ENCODE measurements at regions not wholly inside any gene's neighbourhood (a gene's known extent, or its start where the extent isn't known, plus 50 kb on each side); places are given as distances from the start of the nearest gene placed in this dataset.
"Not testable (repeated sequence)": the region's sequence is repeated elsewhere in the genome, so short reads cannot be mapped to it uniquely, and the experiment has no call there.

DNA sequence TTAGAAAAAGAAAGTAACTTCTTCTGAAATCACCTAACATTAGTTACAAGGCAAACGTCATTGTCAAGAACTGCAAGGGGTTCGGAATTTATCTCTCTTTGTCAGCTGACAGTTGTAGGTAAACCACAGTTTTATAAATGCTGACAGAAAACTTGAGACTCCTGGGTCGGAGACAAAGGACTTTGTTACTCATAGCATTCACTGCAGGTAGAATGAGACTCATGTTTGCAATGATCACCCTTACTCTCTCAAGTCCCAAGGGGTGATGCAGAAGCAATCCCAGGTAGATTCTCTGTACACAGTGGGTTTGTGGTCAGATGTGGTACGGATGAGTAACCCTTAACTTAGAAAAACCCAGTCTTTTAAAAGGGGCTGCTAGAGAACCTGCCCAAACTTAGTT lies 757.8 kb downstream of the TRIB2 start:
- DNase-seq: no peak

DNA sequence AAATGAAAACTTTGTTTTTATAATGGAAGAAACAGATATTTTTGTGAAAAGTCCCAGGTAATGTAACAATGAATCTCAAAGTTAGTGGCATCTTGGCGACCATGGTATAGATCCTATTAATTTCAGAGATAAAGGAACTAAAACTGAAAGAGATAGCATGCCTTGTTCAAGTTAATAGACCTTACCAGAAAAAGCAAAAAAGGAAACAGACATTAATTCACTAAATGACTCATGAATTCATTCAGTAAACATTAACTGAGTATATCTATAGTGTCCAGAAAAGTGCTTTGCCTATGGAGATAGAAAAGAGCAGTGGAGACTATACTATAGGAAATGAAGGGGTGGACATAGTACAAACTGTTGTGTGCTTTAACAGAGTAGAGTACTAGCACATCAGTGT lies 763.3 kb downstream of the TRIB2 start:
- no peak for DNase-seq

DNA sequence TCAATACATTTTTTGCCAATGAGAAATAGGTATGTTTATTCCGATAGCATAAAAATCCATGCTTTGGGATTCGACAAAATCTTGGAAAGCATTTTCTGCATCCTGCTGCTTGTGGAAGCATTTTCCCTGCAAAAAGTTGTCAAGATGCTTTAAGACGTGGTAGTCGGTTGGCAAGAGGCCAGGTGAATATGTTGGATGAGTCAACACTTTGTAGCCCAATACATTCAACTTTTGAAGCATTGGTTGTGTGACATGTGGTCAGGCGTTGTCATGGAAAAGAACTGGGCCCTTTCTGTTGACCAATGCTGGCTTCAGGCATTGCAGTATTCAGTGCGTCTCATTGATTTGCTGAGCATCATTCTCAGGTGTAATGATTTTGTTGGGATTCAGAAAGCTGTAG lies 764.5 kb downstream of the TRIB2 start:
- DNase-seq: no peak

DNA sequence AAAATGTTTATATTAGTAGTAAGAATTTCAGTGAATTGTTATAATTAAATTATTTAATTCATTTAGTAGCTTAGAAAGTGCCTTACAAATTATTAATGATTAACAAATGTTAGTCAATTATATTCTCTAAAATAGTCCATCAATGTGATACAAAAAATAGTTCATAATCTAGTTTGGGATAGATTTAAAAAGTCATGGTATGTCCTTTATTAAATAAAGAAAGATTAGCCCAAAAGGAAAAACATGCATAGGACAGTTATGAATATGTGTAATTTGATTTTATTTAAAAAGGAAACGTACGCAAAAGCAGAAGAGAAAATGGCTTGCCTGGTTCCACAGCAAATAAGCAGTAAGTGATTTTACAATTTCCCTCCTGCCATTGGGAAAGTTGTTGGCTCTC lies 768.5 kb downstream of the TRIB2 start:
- DNase-seq: no peak

DNA sequence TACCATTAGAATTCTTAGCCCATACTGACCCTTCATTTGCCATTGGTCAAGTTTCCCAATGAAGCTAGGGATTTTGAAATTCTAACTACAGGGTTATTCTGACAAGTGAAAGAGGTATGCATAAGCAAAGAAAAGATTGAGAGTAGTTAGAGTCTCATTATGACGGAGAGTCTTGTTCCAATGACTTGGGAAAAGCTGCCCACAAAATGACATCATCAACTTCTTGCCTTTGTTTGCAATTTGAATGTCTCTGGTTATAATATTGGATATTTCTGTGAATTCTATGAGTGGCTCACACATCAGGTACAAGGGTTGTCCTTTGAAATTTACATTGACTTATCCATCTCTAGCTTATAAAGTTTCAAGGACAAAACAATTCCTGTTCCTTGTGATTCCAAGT lies 772.2 kb downstream of the TRIB2 start:
- no peak for DNase-seq

DNA sequence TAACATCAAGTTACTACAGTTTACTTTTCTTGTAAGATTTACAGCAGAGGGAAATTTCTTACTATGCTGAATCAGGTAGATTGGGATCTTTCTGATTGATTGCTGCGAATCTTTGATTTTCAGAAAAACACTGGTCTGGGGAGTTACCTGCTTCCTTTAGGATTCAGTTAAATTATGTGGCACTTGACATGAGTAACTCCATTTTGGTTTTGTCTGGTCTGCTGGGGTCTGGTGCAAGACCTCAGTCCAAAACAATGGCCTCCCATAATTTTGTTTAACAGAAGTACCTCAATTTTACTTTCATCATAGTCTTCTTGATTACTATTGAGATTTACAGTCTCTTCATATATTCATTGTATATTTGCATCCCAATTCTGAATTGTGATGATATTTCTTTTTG lies 775.5 kb downstream of the TRIB2 start:
- DNase-seq: no peak

DNA sequence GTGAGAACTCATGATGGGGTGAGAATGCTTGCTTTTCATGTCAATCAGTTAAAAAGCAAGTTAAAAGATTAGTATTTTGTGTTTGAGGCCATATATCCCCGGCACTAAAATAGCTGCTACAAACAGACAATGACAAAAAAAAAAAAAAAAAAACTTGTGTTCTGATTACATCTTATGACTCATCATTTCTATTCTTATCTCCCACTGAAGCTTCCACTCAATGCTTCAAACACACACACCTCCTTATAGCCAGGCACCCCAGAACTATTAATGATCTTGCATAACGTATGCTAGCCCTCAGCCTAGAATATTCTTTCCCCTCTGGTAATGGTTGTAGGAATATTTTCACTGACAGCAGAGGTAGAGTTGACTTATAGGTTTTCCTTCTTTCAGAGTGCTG lies 778.3 kb downstream of the TRIB2 start:
- no peak for DNase-seq

DNA sequence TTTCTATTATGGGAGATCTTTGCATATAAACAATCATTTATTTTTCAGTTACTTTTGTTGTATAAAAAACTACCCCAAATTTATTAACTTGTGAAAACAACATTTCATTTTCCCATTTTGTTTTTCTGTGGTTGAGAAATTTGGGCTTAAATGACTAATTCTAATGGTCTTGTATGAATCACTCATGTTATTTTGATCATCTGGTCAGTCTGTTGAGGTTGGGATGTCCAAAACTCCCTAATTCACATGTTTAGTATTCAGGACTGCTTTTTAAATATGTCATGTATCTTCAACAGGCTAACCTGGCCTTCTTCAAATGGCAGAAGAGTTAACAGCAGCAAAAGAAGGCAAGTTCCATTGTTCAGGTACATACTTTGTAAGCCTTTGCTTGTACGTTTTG lies 788.1 kb downstream of the TRIB2 start:
- DNase-seq: no peak

DNA sequence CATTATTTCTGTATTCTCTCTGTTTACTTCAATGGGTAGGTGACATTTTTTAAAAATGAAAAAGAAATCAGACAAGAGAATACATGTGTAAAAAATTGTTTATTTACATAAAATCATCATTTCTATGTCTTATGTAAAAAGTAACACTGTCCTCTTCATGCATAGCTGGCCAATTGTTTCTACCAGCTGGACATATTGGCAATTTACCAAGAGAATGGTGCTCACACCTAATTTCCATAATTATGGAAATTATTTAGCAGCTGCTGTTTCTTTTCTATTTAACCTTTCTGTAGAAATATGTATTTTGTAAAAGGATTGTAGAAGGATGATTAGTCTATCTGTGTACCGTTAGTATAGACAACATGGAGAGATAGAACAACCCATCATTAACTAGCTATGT lies 791.9 kb downstream of the TRIB2 start:
- no peak for DNase-seq

DNA sequence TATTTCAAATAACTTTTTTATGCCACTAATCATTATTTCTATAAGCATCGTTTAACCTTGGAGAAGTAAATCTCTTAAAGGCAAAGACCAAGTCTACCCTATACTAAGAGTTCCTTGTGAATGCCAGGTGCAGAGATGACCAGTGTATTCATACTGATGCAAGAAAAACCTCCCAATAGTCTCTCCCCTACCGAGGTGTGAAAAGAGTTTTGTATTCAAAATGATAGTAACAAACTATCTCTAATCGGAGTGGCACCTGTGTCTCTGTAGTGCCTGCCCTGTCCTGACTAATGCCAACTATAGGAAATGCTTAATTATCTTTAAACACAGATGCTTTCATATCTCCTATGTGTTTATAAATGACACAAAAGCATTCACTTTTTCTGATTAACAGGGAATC lies 798.5 kb downstream of the TRIB2 start:
- DNase-seq: no peak

DNA sequence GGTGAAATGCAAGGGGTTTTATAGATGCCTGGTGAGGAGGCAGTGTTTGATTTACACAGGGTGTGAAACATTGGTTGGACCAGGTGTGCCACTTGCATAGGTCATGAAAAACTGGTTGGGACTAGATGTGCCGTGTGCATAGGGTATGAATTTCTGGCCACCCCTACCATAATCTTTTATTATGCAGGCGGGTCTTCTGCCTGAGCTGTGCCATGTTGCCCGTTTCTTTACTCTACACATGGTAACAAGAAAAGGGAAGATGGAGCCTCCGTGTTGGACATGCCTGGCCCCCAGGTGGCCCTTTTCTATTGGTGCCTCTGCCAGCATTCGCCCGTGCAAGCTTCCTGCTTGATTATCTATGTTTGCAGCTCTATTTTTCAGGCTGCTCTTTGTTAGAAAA lies 805.4 kb downstream of the TRIB2 start:
- DNase-seq: no peak

DNA sequence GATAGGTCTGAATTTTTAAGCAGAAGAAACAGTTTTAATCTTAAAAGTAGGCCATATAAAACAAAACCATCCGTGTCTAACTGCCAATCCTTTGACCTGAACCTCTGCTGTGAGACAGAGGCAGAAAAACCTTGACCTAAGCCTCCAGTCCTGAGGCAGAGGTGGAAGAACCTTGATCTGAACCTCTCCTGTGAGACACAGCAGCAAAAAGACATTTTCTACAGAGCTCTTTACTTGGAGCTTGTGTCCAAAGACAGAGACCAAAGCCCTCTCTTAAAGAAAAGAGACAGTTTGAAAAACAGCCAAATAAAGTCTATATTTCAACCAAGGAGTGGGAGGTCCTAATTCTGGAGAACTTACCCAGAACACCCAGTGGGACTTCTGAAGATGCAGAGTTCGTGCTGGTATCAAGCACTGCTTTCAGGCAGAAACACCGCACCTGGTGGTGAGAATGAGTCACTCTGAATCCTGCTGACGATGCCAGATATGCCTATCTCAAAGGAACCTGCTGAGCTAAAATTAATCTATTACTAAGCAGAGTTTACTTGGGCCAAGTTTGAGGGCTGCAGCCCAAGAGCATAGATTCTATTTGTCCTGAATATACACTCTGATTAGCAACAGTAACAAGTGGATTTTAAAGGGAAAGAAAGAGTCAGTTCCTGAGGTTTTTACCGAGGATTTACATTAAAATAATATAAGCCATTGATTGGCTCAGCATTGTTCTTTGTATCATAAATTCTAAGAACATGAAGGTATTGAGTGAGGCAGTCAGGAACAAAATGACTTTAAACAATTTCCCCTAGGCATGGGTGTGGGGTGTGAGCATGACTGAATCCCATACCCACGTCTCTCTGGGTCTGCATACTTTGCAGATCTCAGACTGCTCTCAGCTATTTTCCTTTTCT lies 806.4 kb downstream of the TRIB2 start:
- DNase-seq: no peak

DNA sequence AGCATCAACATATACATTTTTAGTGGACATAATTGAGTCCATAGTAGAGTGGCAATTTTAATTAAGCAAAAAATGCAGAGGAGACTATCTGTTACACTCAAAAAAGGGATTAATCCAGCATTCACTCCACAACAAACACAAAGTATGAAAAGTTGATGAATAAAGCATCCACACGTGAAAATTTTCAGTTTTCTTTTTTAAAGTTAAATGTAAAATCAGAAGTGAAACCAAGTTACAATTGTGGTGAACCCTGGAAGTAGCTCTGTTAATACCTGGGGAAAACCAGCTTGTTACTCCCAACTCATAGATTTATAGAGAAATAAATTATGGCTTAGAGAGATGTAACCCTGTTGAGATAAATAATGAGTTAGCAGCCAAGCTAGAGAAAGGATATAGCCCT lies 807.8 kb downstream of the TRIB2 start:
- DNase-seq: no peak

DNA sequence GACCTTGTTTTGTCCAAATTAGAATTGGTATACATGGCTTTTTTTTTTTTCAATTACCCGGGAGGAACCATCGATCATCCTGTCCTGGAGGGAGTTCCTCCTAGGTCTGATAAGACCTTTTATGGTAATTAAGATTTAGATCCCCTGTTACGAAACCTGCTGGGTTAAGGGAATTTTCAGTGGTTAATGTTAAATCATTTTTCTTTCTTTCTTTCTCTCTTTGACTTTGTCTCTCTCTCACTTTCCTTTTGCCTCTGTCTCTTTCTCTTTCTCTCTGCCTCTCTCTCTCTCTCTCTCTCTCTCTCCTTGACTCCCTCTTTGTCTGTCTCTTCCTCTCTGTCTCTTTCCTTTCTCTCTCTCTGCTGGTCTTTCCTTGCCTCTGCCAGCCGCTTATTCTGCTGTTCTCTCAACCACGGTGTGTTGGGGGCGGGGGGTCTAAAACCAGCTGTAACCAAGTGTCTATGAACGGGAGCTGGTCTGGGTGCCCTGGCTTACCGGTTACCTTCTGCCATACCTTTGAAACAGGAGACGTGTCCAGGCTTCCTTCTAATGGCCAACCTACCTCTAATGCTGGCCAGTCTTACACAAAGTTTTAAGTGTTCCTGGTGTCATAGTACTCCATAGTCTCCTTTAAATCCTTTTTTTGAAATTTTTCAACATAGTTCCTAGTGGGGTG lies 815.1 kb downstream of the TRIB2 start:
- not testable (repeated sequence) for DNase-seq

DNA sequence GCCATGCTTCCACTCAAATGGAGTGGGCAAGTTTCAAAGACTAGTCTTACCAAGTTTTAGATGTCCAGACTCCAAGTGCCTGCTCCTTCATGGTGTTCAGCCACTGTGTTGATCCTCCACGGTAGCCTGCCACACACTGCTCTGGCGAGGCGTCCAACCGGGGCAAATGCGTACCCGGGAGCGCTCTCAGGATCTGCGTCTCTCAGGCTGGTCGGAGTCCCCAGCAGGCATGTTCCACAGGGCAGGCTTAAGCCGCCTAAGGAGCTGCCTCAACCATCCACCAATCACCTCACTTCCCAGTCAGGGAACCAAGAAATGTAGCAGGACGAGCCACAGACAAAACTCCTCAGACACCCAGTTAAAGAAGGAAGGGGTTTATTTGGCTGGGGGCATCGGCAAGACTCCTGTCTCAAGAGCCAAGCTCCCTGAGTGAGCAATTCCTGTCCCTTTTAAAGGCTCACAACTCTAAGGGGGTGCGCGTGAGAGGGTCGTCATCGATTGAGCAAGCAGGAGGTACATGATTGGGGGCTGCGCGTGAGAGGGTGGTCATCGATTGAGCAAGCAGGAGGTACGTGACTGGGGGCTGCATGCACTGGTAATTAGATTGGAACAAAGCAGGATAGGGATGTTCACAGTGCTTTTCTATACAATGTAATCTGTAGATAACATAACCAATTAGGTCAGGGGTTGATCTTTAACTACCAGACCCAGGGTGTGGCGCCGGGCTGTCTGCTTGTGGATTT lies 816.2 kb downstream of the TRIB2 start:
- not testable (repeated sequence) for DNase-seq

DNA sequence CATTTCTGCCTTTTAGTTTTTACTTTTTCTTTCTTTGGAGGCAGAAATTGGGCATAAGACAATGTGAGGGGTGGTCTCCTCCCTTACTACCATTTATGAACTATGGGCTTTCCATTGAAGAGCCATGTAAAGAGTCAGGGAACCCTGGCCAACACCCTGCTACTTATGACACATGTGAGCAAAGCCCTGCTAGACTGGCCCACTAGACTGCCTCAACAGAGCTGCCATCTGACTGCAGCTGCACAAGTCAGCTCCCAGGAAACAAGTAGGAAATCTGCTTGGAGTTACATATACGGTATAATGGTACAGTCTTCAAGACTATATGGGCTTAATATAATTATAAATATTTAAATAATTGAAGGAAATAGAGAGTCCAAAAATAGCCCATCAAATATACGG lies 816.8 kb downstream of the TRIB2 start:
- no peak for DNase-seq

DNA sequence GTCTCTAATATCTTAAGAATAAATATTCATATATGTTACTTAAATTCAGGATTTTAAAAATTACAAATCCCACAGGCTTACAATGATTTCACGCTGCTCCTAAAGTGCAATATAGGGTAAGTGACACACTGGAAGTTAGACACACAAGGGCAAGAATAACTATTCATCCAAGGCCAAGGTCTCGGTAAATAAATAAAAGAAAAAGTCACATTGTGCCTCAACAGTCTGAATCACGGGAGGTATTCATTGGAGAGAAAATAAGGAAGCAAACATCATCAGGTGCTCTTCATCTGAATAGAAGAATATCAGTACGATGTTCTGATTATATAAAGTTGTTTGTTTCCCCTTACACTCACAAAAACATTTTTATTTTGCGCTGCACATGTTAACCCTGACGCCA lies 820.2 kb downstream of the TRIB2 start:
- DNase-seq: no peak

DNA sequence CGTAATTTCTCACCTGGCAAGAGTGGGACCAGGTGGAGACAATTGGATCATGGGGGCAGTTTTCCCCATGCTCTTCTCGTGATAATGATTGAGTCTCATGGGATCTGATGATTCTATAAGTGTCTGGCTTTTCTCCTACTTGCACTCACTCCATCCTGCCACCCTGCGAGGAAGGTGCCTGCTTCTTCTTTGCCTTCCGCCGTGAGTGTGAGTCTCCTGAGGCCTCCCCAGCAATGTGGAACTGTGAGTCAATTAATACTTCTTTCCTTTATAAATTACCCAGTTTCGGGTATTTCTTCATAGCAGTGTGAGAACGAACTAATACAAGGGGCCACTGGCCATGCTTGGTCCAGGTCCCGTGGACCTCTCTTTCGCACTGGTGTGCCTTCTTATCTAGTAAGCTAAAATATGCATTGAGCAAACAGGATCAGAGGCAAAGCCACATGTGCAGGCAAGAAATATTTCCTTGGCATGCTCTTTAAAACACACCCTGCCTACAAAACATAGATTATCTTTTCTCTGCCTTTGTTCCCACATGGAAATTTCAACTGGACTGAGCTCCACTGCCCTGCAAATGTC lies 821.1 kb downstream of the TRIB2 start:
- no peak for DNase-seq

DNA sequence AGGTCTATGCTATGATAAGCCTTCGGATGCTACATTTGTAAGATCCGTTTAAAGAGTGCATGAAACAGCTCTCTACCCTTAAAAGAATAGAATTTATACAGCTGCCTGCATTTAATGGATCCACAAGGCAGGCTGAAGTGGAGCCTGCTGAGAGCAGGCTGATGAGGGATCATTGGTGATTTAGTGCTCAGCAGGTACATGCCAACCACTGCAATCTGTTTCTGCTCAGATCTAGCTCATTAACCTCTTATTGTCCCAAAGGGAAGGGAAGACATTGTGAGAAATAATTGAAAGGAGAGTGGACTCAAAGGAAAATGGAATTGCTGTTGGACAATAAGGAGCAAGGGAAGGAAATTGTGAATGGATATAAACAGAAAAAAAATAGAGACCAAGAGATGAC lies 822.6 kb downstream of the TRIB2 start:
- no peak for DNase-seq

DNA sequence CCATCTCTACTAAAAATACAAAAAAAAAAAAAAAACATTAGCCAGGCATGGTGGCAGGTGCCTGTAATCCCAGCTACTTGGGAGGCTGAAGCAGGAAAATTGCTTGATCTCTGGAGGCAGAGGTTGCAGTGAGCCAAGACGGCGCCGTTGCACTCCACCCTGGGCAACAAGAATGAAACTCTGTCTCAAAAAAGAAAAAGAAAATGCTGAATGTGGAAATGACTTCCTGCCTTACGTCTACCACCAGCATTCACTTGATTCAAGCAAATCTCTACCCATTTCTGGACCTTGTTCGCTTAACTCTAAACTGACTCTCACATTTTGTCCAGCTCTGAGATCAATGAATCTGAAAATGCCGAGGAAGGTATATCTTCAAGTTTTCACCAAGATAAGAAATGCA lies 825.3 kb downstream of the TRIB2 start:
- DNase-seq: no peak

DNA sequence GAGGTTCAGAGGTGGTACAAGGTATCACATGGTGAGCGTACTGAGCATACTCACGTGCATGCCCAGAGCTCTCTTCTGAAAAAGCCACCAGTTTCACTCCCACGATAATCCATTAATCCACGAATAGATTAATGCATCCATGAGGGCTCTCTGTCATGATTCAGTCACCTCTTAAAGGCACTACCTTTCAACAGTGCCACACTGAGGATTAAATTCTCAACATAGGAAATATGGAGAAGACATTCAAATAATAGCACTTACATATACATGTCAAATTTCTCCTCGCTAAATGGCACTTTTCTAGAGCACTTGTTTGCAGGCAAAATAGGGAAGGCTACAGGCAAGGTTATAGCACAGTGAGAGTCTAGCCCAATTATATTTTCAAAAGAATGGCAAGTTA lies 825.9 kb downstream of the TRIB2 start:
- no peak for DNase-seq

DNA sequence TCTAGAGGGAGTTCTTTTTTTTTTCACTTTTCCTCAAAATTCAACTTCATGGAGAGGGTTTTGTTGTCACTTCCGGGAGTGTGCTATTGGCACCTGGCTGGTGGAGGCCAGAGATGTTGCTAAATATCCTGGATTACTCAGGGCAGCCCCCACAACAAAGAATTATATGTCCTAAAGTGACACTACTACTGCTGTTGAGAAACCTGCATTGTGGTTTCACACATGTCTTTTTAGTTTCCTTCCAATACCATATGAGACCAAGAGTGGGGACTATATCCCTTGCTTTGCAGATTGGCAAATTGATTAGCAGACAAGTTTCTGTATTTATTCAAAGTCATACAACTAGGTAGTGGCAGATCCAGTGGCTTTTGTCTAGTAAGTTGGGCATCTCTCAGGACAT lies 826.8 kb downstream of the TRIB2 start:
- no peak for DNase-seq

DNA sequence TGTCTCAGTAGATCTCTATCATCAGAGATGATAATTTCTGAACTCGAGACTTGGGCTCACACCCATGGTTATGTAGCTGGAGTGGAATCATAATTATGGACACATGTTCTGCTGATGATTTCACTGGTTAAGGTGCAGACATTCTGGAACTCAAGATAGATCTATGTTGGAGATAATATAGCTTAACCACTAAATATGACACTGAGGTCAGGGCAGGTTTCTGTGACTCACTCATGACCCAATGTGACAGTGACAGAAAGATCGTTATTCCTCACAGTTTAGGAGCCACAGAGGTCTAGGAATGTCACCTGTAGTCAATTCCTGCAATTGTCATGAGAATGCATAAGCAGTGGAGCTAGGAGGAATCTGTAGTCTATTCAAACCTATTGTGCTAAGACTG lies 828.6 kb downstream of the TRIB2 start:
- DNase-seq: no peak

DNA sequence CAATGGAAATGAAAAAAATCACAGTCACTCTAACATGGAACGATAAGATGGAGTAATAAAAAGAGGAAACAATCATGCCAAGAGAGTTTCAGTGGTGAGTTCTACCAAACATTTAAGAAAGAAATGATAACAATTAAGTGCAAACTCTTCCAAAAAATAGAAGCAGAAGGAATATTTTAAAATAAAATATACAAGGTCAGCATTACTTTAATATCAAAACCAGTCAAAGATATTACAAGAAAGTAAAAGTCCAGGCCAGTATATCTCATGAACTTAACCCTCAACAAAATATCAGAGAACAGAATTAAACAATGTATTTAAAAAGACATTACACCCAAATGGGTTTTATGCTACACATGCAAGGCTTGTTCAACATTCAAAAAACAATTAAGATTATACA lies 829.4 kb downstream of the TRIB2 start:
- no peak for DNase-seq
